ENCODE measurements at regions not wholly inside any gene's neighbourhood (a gene's known extent, or its start where the extent isn't known, plus 50 kb on each side); places are given as distances from the start of the nearest gene placed in this dataset.

DNA sequence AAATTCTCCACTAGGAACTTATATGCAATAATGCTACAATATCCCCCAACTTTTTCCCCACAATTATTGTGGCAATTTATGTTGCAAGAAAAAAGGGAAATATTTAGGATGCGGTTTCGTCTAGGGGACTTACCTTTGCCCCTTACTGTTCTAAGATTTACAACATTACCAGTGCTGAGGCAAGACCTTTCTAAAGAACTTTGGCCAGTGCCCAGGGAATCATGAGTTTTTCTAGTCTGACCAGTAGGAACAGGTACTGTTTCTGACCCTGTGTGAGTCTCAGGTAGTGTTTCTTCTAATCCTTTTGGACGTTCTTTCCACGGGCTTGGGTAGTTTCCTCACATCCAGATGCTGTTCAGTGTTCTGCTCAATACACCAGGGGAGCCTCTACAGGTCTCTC lies 373.7 kb downstream of the HAPSTR1 start:
- no peak for TF ChIP-seq EZH2 (IDR thresholded peaks at IDR 0.05; ENCODE audit: low read length, missing control alignments)
- TF ChIP-seq, protein P1, sequence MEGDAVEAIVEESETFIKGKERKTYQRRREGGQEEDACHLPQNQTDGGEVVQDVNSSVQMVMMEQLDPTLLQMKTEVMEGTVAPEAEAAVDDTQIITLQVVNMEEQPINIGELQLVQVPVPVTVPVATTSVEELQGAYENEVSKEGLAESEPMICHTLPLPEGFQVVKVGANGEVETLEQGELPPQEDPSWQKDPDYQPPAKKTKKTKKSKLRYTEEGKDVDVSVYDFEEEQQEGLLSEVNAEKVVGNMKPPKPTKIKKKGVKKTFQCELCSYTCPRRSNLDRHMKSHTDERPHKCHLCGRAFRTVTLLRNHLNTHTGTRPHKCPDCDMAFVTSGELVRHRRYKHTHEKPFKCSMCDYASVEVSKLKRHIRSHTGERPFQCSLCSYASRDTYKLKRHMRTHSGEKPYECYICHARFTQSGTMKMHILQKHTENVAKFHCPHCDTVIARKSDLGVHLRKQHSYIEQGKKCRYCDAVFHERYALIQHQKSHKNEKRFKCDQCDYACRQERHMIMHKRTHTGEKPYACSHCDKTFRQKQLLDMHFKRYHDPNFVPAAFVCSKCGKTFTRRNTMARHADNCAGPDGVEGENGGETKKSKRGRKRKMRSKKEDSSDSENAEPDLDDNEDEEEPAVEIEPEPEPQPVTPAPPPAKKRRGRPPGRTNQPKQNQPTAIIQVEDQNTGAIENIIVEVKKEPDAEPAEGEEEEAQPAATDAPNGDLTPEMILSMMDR (conservative IDR thresholded peaks at IDR 0.05 in 1 of 2, IDR thresholded peaks at IDR 0.05 in 1 of 2; ENCODE audit: low read depth in 1 of 2, low read length in 2 of 2), result no peak

Measured in fibroblast of lung (primary cell).